ENCODE measurements at regions not wholly inside any gene's neighbourhood (a gene's known extent, or its start where the extent isn't known, plus 50 kb on each side); places are given as distances from the start of the nearest gene placed in this dataset.

- TF ChIP-seq CTCF (IDR thresholded peaks at IDR 0.05; ENCODE audit: low read depth, low read length), result no peak
- no peak for TF ChIP-seq EZH2phosphoT487 (IDR thresholded peaks at IDR 0.05; ENCODE audit: low read depth)
These were observed 266.7 kb downstream of the METTL4 start for GRCh38 chr18:2304378-2305175.

Measured in OCI-LY3 (cell line).